ENCODE measurements at regions not wholly inside any gene's neighbourhood (a gene's known extent, or its start where the extent isn't known, plus 50 kb on each side); places are given as distances from the start of the nearest gene placed in this dataset.
"Not testable (repeated sequence)": the region's sequence is repeated elsewhere in the genome, so short reads cannot be mapped to it uniquely, and the experiment has no call there.

DNA sequence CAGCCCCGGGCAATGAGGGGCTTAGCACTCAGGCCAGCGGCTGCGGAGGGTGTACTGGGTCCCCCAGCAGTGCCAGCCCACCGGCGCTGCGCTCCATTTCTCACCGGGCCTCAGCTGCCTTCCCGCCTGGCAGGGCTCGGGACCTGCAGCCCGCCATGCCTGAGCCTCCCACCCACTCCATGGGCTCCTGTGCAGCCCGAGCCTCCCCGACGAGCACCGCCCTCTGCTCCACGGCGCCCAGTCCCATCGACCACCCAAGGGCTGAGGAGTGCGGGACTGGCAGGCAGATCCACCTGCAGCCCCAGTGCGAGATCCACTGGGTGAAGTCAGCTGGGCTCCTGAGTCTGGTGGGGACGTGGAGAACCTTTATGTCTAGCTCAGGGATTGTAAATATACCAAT is 63.9 kb upstream of the TEX13C start:
- TF ChIP-seq, protein P1, sequence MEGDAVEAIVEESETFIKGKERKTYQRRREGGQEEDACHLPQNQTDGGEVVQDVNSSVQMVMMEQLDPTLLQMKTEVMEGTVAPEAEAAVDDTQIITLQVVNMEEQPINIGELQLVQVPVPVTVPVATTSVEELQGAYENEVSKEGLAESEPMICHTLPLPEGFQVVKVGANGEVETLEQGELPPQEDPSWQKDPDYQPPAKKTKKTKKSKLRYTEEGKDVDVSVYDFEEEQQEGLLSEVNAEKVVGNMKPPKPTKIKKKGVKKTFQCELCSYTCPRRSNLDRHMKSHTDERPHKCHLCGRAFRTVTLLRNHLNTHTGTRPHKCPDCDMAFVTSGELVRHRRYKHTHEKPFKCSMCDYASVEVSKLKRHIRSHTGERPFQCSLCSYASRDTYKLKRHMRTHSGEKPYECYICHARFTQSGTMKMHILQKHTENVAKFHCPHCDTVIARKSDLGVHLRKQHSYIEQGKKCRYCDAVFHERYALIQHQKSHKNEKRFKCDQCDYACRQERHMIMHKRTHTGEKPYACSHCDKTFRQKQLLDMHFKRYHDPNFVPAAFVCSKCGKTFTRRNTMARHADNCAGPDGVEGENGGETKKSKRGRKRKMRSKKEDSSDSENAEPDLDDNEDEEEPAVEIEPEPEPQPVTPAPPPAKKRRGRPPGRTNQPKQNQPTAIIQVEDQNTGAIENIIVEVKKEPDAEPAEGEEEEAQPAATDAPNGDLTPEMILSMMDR (IDR thresholded peaks at IDR 0.05; ENCODE audit: borderline replicate concordance, extremely low read depth, low read length, poor library complexity, severe bottlenecking): not testable (repeated sequence)
- not testable (repeated sequence) for TF ChIP-seq EZH2 (IDR thresholded peaks at IDR 0.05; ENCODE audit: borderline replicate concordance, low read depth, low read length, severe bottlenecking)

All from DND-41 (cell line).